ENCODE measurements at regions not wholly inside any gene's neighbourhood (a gene's known extent, or its start where the extent isn't known, plus 50 kb on each side); places are given as distances from the start of the nearest gene placed in this dataset.

DNA sequence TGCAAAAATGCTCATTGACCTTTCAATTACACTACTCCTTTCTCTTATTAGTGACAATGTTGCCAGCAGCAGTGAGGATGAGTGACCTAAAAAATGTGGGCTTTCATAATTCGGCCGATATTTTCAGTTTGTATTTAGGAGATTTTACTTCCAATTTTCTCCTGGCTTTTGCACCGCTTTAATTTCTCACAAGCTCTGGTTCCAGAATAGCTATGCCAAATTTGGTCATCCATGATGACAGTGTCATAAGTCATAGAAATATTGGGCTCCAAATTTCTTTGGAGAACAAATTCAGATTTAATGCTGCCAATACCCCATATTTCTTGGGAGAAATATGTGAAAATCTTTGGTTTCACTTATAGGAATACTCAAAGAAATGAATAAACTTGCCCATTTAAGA is 187.7 kb upstream of the HCCS start:
- H3K36me3 ChIP-seq = no peaks in the 10 kb centered on the region
- peaks cover 0 to 5% (median 0%) of the 10 kb centered on the region in 3 donors for H3K4me1 ChIP-seq
- H3K27ac ChIP-seq = no peak overlapping the region
- no peaks in the 10 kb centered on the region for H3K27me3 ChIP-seq
- H3K4me3 ChIP-seq = no peak overlapping the region
- no peak for ATAC-seq
- 20 to 60% methylated on average over 3 of the region's 3 CpGs for WGBS, 2 donors (ENCODE audit: low coverage in 1 of 2)
- no peaks in the 10 kb centered on the region for H3K9me3 ChIP-seq
- TF ChIP-seq POLR2AphosphoS5 (IDR thresholded peaks at IDR 0.05) (no peak), POLR2A (IDR thresholded peaks at IDR 0.05) (no peak), EP300 (IDR thresholded peaks at IDR 0.05) (no peak)
- TF ChIP-seq, protein P1, sequence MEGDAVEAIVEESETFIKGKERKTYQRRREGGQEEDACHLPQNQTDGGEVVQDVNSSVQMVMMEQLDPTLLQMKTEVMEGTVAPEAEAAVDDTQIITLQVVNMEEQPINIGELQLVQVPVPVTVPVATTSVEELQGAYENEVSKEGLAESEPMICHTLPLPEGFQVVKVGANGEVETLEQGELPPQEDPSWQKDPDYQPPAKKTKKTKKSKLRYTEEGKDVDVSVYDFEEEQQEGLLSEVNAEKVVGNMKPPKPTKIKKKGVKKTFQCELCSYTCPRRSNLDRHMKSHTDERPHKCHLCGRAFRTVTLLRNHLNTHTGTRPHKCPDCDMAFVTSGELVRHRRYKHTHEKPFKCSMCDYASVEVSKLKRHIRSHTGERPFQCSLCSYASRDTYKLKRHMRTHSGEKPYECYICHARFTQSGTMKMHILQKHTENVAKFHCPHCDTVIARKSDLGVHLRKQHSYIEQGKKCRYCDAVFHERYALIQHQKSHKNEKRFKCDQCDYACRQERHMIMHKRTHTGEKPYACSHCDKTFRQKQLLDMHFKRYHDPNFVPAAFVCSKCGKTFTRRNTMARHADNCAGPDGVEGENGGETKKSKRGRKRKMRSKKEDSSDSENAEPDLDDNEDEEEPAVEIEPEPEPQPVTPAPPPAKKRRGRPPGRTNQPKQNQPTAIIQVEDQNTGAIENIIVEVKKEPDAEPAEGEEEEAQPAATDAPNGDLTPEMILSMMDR (IDR thresholded peaks at IDR 0.05) = no peak

DNA sequence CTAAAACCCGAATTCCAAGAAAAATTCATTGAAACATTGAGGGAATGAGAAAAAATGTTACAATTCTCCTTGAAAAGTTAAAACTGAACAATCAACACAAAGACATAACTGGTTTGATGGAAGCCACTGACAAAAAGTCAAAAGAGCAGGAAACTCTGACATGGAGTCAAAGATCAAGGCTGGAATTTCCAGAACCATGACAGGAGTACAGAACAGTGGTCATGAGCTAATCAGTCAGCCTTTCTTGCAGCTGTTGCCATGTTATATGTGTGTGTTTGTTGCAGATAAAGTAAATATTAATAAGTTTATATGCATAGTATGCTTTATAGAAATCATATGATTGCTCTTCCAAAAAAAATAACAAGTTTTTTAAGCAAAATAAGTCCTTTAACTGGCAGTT is 184.7 kb upstream of the HCCS start:
- peaks cover 0 to 5% (median 0%) of the 10 kb centered on the region in 3 donors for H3K4me1 ChIP-seq
- 20% methylated on average over 1 of the region's 1 CpG; no CpG with 5 or more reads in 1 of the 2 donors for WGBS, 2 donors (ENCODE audit: low coverage in 1 of 2)
- H3K4me3 ChIP-seq = no peak overlapping the region
- ATAC-seq = no peak
- TF ChIP-seq POLR2A (IDR thresholded peaks at IDR 0.05) = no peak
- no peak for TF ChIP-seq POLR2AphosphoS5 (IDR thresholded peaks at IDR 0.05)
- TF ChIP-seq, protein P1 (IDR thresholded peaks at IDR 0.05) = no peak
- TF ChIP-seq EP300 (IDR thresholded peaks at IDR 0.05) = no peak
- H3K9me3 ChIP-seq = no peaks in the 10 kb centered on the region
- no peaks in the 10 kb centered on the region for H3K27me3 ChIP-seq
- no peak overlapping the region for H3K27ac ChIP-seq
- no peaks in the 10 kb centered on the region for H3K36me3 ChIP-seq

DNA sequence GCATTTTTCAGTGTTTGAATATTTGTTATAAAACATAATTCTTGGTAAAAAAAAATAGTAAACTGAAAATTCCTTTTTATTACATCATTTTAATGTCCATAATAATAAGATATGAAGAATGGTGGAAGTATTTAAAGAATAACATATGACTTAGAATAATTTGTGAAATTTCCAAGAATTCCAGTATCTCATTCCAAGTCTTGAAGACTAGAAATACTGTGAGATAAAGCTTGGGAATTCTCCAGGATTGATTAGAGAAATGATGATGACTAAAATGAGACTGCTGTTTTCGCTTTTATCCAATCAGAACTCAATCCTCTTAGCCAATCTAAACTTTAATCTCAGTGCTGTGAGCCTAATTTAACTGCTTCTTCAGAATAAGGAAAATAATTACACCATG is 184.2 kb upstream of the HCCS start:
- H3K36me3 ChIP-seq = no peaks in the 10 kb centered on the region
- WGBS, 2 donors (ENCODE audit: low coverage in 1 of 2) = 57 to 71% methylated on average over 1 of the region's 1 CpG
- H3K4me3 ChIP-seq = no peak overlapping the region
- H3K27me3 ChIP-seq = no peaks in the 10 kb centered on the region
- no peaks in the 10 kb centered on the region for H3K9me3 ChIP-seq
- ATAC-seq = no peak
- H3K4me1 ChIP-seq = peaks cover 0 to 5% (median 0%) of the 10 kb centered on the region in 3 donors
- TF ChIP-seq POLR2AphosphoS5 (IDR thresholded peaks at IDR 0.05) (no peak), POLR2A (IDR thresholded peaks at IDR 0.05) (no peak), EP300 (IDR thresholded peaks at IDR 0.05) (no peak)
- no peak overlapping the region for H3K27ac ChIP-seq

DNA sequence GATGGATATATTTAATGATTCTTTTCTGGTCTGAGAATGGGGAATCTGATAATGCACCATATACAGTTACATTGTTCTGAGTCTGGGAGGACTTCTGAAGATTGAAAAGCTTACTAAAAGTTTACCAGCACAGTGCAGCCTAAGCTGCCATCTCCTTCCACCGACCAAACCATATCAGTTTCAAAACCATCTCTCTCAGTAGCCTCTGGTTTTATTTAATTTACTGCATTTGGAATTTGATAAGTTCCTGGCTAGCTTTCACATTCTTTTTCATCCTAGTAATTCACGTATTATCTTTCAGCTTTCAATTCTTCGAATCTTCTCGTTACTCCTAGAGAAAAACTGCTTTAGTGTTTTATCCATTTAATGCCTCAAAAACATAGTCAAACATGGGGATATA is 181.4 kb upstream of the HCCS start:
- no peak for TF ChIP-seq POLR2A (IDR thresholded peaks at IDR 0.05)
- H3K9me3 ChIP-seq = no peaks in the 10 kb centered on the region
- no peak overlapping the region for H3K4me3 ChIP-seq
- ATAC-seq = no peak
- H3K27me3 ChIP-seq = no peaks in the 10 kb centered on the region
- H3K4me1 ChIP-seq = no peaks in the 10 kb centered on the region
- H3K36me3 ChIP-seq = no peaks in the 10 kb centered on the region
- 54 to 84% methylated on average over 4 of the region's 4 CpGs for WGBS, 2 donors (ENCODE audit: low coverage in 1 of 2)
- H3K27ac ChIP-seq = no peak overlapping the region

DNA sequence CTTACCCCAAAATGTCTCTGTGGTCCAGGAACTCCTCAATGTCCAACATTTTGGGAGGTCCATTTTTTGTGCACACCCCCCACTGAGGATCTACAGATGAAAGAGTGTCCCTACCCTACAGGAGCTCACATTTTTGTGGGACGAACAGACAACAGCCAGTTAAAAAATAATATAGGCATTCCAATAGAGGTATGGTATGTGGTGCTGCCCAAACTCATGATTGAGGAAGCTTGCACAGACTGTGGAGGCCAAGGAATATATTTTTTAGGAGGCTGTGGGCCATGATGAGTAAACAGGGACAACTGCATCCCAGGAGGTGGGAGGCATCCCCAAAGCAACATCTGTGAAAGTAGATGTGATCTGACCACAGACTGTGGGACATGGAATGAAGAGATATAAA is 181.0 kb upstream of the HCCS start:
- no peak for ATAC-seq
- no peaks in the 10 kb centered on the region for H3K36me3 ChIP-seq
- TF ChIP-seq POLR2AphosphoS5 (IDR thresholded peaks at IDR 0.05) (no peak), POLR2A (IDR thresholded peaks at IDR 0.05) (no peak), EP300 (IDR thresholded peaks at IDR 0.05) (no peak)
- TF ChIP-seq, protein P1 (IDR thresholded peaks at IDR 0.05) = no peak
- no peaks in the 10 kb centered on the region for H3K9me3 ChIP-seq
- H3K27ac ChIP-seq = no peak overlapping the region
- no peaks in the 10 kb centered on the region for H3K27me3 ChIP-seq
- H3K4me1 ChIP-seq = no peaks in the 10 kb centered on the region
- no peak overlapping the region for H3K4me3 ChIP-seq
- WGBS, 2 donors (ENCODE audit: low coverage in 1 of 2) = 83% methylated on average over 1 of the region's 1 CpG; no CpG with 5 or more reads in 1 of the 2 donors

DNA sequence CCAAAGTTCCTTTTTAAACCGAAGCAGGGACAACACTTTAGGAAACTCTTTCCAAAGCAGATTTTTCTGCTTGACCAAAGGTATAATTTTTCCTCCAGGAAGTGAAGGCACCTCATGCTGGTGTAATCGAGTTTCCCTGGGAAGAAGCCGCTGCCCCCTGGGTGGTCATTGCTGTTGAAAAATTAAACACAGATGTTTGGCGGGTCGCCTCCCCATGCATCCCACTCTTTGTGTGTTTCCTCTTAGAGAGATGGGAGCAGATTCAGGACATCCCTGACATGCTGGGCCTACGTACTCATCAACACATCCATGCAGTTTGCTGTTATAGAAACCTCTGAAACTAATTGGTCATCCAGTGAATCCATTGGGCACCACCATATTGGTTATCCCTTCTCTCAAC is 179.2 kb upstream of the HCCS start:
- no peaks in the 10 kb centered on the region for H3K36me3 ChIP-seq
- no peaks in the 10 kb centered on the region for H3K4me1 ChIP-seq
- no peak for ATAC-seq
- H3K27me3 ChIP-seq = no peaks in the 10 kb centered on the region
- 68 to 76% methylated on average over 4 to 6 of the region's 6 CpGs for WGBS, 2 donors (ENCODE audit: low coverage in 1 of 2)
- H3K27ac ChIP-seq = no peak overlapping the region
- no peaks in the 10 kb centered on the region for H3K9me3 ChIP-seq
- no peak for TF ChIP-seq EP300 (IDR thresholded peaks at IDR 0.05)
- TF ChIP-seq POLR2A (IDR thresholded peaks at IDR 0.05) = no peak
- TF ChIP-seq, protein P1 (IDR thresholded peaks at IDR 0.05) = no peak
- no peak for TF ChIP-seq POLR2AphosphoS5 (IDR thresholded peaks at IDR 0.05)
- H3K4me3 ChIP-seq = no peak overlapping the region

Data from gastroesophageal sphincter (tissue), 4 donors.